GM12892 (cell line): ENCODE measurements at regions not wholly inside any gene's neighbourhood (a gene's known extent, or its start where the extent isn't known, plus 50 kb on each side); places are given as distances from the start of the nearest gene placed in this dataset.

Experiments used
- POLR2A ChIP-seq: IDR thresholded peaks from 2 replicates; pipeline ENCODE4 v1.6.1; 2011; ENCODE audit warnings: low read depth, low read length, control low read depth
- POLR2AphosphoS5 ChIP-seq: IDR thresholded peaks from 2 replicates; pipeline ENCODE4 v1.6.1; 2011; ENCODE audit warnings: low read depth, low read length, control low read depth

DNA sequence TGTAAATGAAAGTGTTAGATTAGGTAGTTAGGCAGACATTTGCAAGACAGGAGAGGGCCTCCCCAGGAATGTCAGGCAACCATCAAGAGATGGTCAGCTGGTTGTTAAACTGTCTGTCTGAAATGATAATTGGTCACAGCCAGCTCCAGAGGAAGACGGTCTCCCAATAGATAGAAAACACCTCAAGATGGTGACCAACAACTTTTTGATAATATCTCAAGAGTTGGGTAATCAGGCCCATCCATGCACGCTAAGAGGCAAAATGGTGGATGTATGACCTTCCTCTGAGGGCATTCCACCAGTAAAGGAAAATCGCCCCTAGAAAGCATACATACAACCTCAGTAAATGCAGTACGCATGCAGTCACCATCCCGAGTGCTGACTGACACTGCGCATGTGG lies 118.2 kb downstream of the MAP3K21 start:
- TF ChIP-seq POLR2AphosphoS5 (no peak), POLR2A (no peak)
